Activated T-helper 2 cell treated with anti-CD3 and anti-CD28 coated beads, Interferon-gamma antibody, Interleukin-2, Interleukin-4, amounts not matched to agents 10 μg/mL and 5 μg/mL and 100 μg/mL, durations not matched to agents 14 hours and 24 hours and 36 hours (primary cell): ENCODE measurements at regions not wholly inside any gene's neighbourhood (a gene's known extent, or its start where the extent isn't known, plus 50 kb on each side); places are given as distances from the start of the nearest gene placed in this dataset.
"Not testable (repeated sequence)": the region's sequence is repeated elsewhere in the genome, so short reads cannot be mapped to it uniquely, and the experiment has no call there.

Experiments used
- DNase-seq: peaks from one replicate; pipeline ENCODE4 v3.0.0; 2021; ENCODE audit warnings: low spot score
- H3K27ac Mint-ChIP-seq: one replicate; pipeline ENCODE4 v1.8.0; 2021; ENCODE audit warnings: mixed read lengths
- H3K27me3 Mint-ChIP-seq: one replicate; pipeline ENCODE4 v1.8.0; 2021; ENCODE audit warnings: low read depth, mixed read lengths
- H3K36me3 Mint-ChIP-seq: one replicate; pipeline ENCODE4 v1.8.0; 2021; ENCODE audit warnings: low read depth, mixed read lengths
- H3K4me1 Mint-ChIP-seq: one replicate; pipeline ENCODE4 v1.8.0; 2021; ENCODE audit warnings: low read depth, mixed read lengths
- H3K4me3 Mint-ChIP-seq: one replicate; pipeline ENCODE4 v1.8.0; 2021; ENCODE audit warnings: low read depth, mild to moderate bottlenecking, moderate library complexity, mixed read lengths
- H3K9me3 Mint-ChIP-seq: one replicate; pipeline ENCODE4 v1.8.0; 2021; ENCODE audit warnings: mixed read lengths
- intact Hi-C: fragments of 100-400 bp; cut with micrococcal nuclease; formaldehyde crosslinking; loops from one replicate; pipeline ENCODE4 v1.15.1; 2023

DNA sequence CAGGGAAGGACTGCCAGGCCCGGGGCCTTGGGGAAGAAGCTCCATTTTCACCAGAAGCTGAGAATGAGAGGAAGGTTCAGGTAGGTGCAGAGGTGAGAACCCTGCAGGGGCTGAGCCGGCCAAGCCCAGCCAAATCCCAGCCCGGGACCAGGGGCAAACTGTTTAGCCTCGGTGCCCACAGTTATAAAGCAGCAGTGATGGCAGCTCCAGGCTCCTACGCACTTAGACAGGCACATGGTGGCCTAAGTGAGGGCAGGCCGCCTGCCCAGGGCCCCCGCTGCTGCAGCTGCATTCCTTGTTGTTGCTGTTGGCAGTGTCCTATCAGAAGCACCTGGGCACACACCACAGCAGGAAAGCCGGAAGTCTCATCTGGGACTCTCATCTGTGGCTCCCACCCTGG is 159.9 kb upstream of the FOXD4L5 start:
- intact Hi-C loops = no loop called here
- DNase-seq = no peak
- Mint-ChIP-seq H3K4me3 (no peak overlapping the region), H3K27me3 (no peaks in the 10 kb centered on the region), H3K27ac (no peak overlapping the region), H3K9me3 (peaks cover 32% of the 10 kb centered on the region), H3K36me3 (no peaks in the 10 kb centered on the region), H3K4me1 (no peaks in the 10 kb centered on the region)

DNA sequence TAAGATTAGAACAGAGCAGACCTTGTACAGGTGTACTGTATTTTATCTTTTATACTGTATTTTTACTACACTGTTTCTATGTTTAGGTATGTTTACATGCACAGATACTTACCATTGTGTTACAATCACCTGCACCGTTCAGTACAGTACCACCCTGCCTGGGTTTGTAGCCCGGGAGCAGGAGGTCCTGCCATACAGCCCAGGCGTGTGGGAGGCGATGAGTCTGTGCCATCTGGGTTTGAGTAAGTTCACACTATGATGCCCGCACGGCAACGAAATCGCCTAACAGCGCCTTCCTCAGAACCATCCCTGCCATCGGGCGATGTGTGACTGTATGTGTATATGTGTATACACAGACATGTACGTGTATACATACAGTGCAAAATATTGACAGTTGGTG is 157.1 kb upstream of the FOXD4L5 start:
- H3K27ac Mint-ChIP-seq, DNase-seq, intact Hi-C loops, H3K36me3 Mint-ChIP-seq, H3K27me3 Mint-ChIP-seq, H3K4me3 Mint-ChIP-seq, H3K4me1 Mint-ChIP-seq: not testable (repeated sequence)
- H3K9me3 Mint-ChIP-seq = peaks cover 38% of the 10 kb centered on the region

DNA sequence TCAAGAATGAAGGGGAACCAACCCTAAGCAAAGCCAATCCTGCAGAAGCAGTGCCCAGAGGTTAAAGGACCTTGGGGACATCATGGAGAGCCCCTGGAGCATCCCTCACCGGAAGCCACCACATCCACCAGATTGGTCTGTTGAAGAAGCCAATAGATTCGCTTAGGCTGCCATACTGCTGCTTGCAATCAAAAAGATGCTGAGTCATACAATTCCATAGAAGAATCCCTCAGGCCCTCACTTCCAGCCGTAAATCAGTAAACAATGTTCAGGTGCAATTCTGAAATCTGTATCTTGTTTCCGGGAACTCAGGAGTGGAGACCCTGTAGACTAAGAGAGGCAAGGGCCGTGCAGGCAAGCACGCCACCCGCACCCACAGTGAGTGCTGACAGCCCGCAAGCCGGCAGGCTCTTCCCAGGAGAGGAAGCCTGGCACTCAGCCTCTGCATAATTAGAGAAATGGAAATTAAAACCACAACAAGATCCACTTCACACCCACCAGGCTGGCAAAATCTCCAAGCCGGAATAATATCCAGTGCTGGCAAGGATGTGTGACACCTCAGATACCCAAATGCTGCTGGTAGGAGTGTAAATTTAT is 156.4 kb upstream of the FOXD4L5 start:
- H3K36me3 Mint-ChIP-seq, DNase-seq, intact Hi-C loops, H3K27me3 Mint-ChIP-seq, H3K4me1 Mint-ChIP-seq, H3K27ac Mint-ChIP-seq, H3K4me3 Mint-ChIP-seq: not testable (repeated sequence)
- H3K9me3 Mint-ChIP-seq = peaks cover 45% of the 10 kb centered on the region

- H3K4me3 Mint-ChIP-seq = no peak overlapping the region
- H3K9me3 Mint-ChIP-seq = peaks cover 57% of the 10 kb centered on the region
- H3K27me3 Mint-ChIP-seq = no peaks in the 10 kb centered on the region
- H3K36me3 Mint-ChIP-seq = peaks cover 3% of the 10 kb centered on the region
- no peaks in the 10 kb centered on the region for H3K4me1 Mint-ChIP-seq
- H3K27ac Mint-ChIP-seq = no peak overlapping the region
- intact Hi-C loops = no loop called here
- no peak for DNase-seq
Measured at GRCh38 chr9:65437724-65438123, 152.7 kb upstream of the FOXD4L5 start.

- DNase-seq = no peak
- Mint-ChIP-seq H3K9me3 (peaks cover 59% of the 10 kb centered on the region), H3K4me1 (no peaks in the 10 kb centered on the region), H3K36me3 (peaks cover 3% of the 10 kb centered on the region), H3K27me3 (no peaks in the 10 kb centered on the region), H3K27ac (no peak overlapping the region), H3K4me3 (no peak overlapping the region)
- intact Hi-C loops = no loop called here
Measured at GRCh38 chr9:65435464-65435863, 150.5 kb upstream of the FOXD4L5 start.

DNA sequence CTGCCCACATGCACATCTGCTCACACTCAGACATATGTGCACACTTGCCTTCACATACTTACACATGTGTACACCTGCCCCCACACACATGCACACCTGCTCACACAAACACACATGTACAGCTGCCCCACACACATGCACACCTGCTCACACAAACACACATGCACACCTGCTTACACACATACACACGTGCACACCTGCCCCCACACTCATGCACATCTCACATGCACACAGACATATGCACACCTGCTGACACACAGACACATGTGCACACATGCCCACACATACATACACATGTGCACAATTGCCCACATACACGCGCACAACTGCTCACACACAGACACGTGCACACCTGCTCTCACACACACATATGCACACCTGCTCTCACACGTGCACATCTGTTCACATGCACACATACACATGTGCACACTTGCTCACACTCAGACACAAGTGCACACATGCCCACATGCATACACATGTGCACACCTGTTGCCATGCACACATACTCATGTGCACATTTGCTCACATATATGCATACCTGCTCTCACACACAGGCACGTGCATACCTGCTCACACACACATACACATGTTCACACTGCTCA is 147.8 kb upstream of the FOXD4L5 start:
- no peak overlapping the region for H3K4me3 Mint-ChIP-seq
- no peaks in the 10 kb centered on the region for H3K4me1 Mint-ChIP-seq
- no peaks in the 10 kb centered on the region for H3K27me3 Mint-ChIP-seq
- no peak for DNase-seq
- intact Hi-C loops = no loop called here
- H3K36me3 Mint-ChIP-seq = peaks cover 2% of the 10 kb centered on the region
- no peak overlapping the region for H3K27ac Mint-ChIP-seq
- peaks cover 54% of the 10 kb centered on the region for H3K9me3 Mint-ChIP-seq

DNA sequence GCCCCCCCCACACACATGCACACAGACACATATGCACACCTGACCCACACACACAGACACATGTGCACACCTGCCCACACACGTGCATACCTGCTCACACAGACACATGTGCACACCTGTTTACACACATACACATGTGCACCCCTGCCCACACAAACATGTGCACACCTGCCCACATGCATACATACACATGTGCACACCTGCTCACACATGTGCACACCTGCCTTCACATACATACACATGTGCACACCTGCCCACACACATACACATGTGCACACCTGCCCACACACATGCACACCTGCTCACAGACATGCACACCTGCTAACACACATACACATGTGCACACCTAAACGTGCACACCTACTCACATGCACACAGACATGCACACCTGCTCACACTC is 147.0 kb upstream of the FOXD4L5 start:
- no peak overlapping the region for H3K27ac Mint-ChIP-seq
- intact Hi-C loops = no loop called here
- H3K4me1 Mint-ChIP-seq = no peaks in the 10 kb centered on the region
- no peak overlapping the region for H3K4me3 Mint-ChIP-seq
- H3K9me3 Mint-ChIP-seq = peaks cover 49% of the 10 kb centered on the region
- DNase-seq = no peak
- no peaks in the 10 kb centered on the region for H3K27me3 Mint-ChIP-seq
- no peaks in the 10 kb centered on the region for H3K36me3 Mint-ChIP-seq

GRCh38 chr9:65430221-65430620 is 145.2 kb upstream of the FOXD4L5 start:
- no peaks in the 10 kb centered on the region for H3K4me1 Mint-ChIP-seq
- intact Hi-C loops = no loop called here
- H3K4me3 Mint-ChIP-seq = no peak overlapping the region
- peaks cover 50% of the 10 kb centered on the region for H3K9me3 Mint-ChIP-seq
- peaks cover 6% of the 10 kb centered on the region for H3K36me3 Mint-ChIP-seq
- no peak for DNase-seq
- no peak overlapping the region for H3K27ac Mint-ChIP-seq
- no peaks in the 10 kb centered on the region for H3K27me3 Mint-ChIP-seq

DNA sequence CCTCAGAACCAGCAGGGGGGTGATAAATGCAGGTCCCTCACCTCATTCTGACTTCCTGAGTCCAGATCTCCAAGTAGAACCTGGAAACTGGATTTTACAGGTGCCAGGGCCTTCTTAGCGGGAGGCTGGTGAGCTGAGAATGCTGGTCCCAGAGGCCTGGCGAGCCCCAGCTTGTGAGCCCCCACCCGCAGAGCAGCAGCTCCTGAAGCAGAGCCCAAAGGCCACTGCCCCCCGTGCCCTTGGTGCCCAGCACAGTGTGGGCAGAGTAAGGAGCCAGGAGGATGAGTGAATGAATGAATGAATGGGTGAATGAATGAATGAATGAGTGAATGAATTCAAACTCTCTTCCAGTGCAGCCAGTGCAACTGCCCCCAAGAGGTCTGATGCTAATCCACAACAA is 142.4 kb upstream of the FOXD4L5 start:
- H3K4me3 Mint-ChIP-seq, H3K36me3 Mint-ChIP-seq, H3K27ac Mint-ChIP-seq, DNase-seq, H3K4me1 Mint-ChIP-seq, H3K27me3 Mint-ChIP-seq, intact Hi-C loops: not testable (repeated sequence)
- peaks cover 46% of the 10 kb centered on the region for H3K9me3 Mint-ChIP-seq

GRCh38 chr9:65426813-65427212 is 141.8 kb upstream of the FOXD4L5 start:
- H3K27ac Mint-ChIP-seq = not testable (repeated sequence)

DNA sequence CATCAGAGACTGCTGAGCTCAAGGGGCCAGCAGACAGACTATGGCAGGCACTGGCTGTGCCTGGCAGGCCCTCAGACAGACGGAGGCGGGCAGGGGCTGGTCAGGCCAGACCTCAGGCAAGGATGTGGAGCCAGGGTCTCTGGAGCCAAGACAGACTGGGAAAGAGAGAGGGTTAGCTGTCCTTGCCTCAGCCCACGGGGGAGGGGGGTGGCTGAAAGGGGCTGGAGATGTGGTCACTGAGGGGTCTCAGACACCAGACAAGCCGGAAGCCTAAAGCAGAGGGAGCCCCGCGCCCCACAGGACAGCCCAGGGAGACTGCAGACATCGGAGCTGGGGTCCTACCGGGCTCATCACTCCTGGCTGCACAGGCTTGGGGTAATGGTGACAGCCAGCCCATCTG is 141.2 kb upstream of the FOXD4L5 start:
- peaks cover 48% of the 10 kb centered on the region for H3K9me3 Mint-ChIP-seq
- H3K27ac Mint-ChIP-seq = no peak overlapping the region
- intact Hi-C loops = no loop called here
- H3K4me3 Mint-ChIP-seq = no peak overlapping the region
- no peaks in the 10 kb centered on the region for H3K27me3 Mint-ChIP-seq
- DNase-seq = no peak
- H3K36me3 Mint-ChIP-seq = peaks cover 9% of the 10 kb centered on the region
- no peaks in the 10 kb centered on the region for H3K4me1 Mint-ChIP-seq

More at GRCh38 chr9:65426813-65427212, 141.8 kb upstream of the FOXD4L5 start:
- H3K4me3 Mint-ChIP-seq, DNase-seq, H3K27me3 Mint-ChIP-seq, intact Hi-C loops, H3K36me3 Mint-ChIP-seq, H3K4me1 Mint-ChIP-seq: not testable (repeated sequence)
- H3K9me3 Mint-ChIP-seq = peaks cover 46% of the 10 kb centered on the region

- H3K4me3 Mint-ChIP-seq, H3K27ac Mint-ChIP-seq, DNase-seq, intact Hi-C loops, H3K4me1 Mint-ChIP-seq, H3K27me3 Mint-ChIP-seq, H3K36me3 Mint-ChIP-seq: not testable (repeated sequence)
- peaks cover 53% of the 10 kb centered on the region for H3K9me3 Mint-ChIP-seq
Measured at GRCh38 chr9:65425183-65425582, 140.2 kb upstream of the FOXD4L5 start.

- DNase-seq = not testable (repeated sequence)
Measured at GRCh38 chr9:65424437-65424984, 139.5 kb upstream of the FOXD4L5 start.

More at GRCh38 chr9:65424437-65424984, 139.5 kb upstream of the FOXD4L5 start:
- H3K9me3 Mint-ChIP-seq = peaks cover 57% of the 10 kb centered on the region
- H3K27ac Mint-ChIP-seq, H3K4me3 Mint-ChIP-seq, H3K36me3 Mint-ChIP-seq, H3K4me1 Mint-ChIP-seq, intact Hi-C loops, H3K27me3 Mint-ChIP-seq: not testable (repeated sequence)
